GM23338 (cell line): ENCODE measurements at regions not wholly inside any gene's neighbourhood (a gene's known extent, or its start where the extent isn't known, plus 50 kb on each side); places are given as distances from the start of the nearest gene placed in this dataset.
"Not testable (repeated sequence)": the region's sequence is repeated elsewhere in the genome, so short reads cannot be mapped to it uniquely, and the experiment has no call there.

Experiments
- ATAC-seq: fragments of 200-7000 bp; cut with Tn5 transposase; 3 replicates; pipeline ENCODE4 v1.9.1; 2020
- DNase-seq: peaks from one replicate; pipeline ENCODE4 v3.0.0-alpha.2; 2015; ENCODE audit warnings: low spot score
- H2AFZ ChIP-seq: fragments of 200-600 bp; sonication (generic); 2 replicates; pipeline ENCODE4 v1.8.0; 2016; ENCODE audit warnings: antibody characterized with exemption, mild to moderate bottlenecking, moderate library complexity
- H3F3A ChIP-seq: fragments of 200-600 bp; sonication (generic); replicated peaks from 2 replicates; pipeline ENCODE4 v1.8.0; 2017; ENCODE audit warnings: antibody characterized with exemption, mixed run types, low read depth
- H3K27ac ChIP-seq: fragments of 200-600 bp; sonication (generic); 2 replicates; pipeline ENCODE4 v1.6.1; 2016; ENCODE audit warnings: low read depth
- H3K27me3 ChIP-seq: fragments of 200-600 bp; sonication (generic); 2 replicates; pipeline ENCODE4 v1.8.0; 2016; ENCODE audit warnings: mild to moderate bottlenecking, mixed run types, moderate library complexity; ENCODE audit not compliant: insufficient read depth
- H3K36me3 ChIP-seq: fragments of 200-600 bp; sonication (generic); 2 replicates; pipeline ENCODE4 v1.8.0; 2016; ENCODE audit warnings: mild to moderate bottlenecking; ENCODE audit not compliant: insufficient read depth
- H3K4me1 ChIP-seq: fragments of 200-600 bp; sonication (generic); 2 replicates; pipeline ENCODE4 v1.8.0; 2016; ENCODE audit warnings: mild to moderate bottlenecking, moderate library complexity; ENCODE audit not compliant: insufficient read depth
- H3K4me2 ChIP-seq: fragments of 200-600 bp; sonication (generic); 2 replicates; pipeline ENCODE4 v1.7.1; 2017; ENCODE audit warnings: mixed run types
- H3K4me3 ChIP-seq: fragments of 200-600 bp; sonication (generic); 2 replicates; pipeline ENCODE4 v1.6.1; 2016; ENCODE audit warnings: mixed run types
- H3K79me2 ChIP-seq: fragments of 200-600 bp; sonication (generic); replicated peaks from 2 replicates; pipeline ENCODE4 v1.8.0; 2017; ENCODE audit warnings: mild to moderate bottlenecking; ENCODE audit not compliant: insufficient read depth
- H3K9me2 ChIP-seq: fragments of 200-600 bp; sonication (generic); 2 replicates; pipeline ENCODE4 v1.8.0; 2017; ENCODE audit not compliant: insufficient read depth
- H4K20me1 ChIP-seq: fragments of 200-600 bp; sonication (generic); replicated peaks from 2 replicates; pipeline ENCODE4 v1.8.0; 2017; ENCODE audit warnings: mild to moderate bottlenecking; ENCODE audit not compliant: insufficient read depth
- H3K27ac Mint-ChIP-seq: 2 replicates; pipeline ENCODE4 v1.8.0; 2020; ENCODE audit warnings: inconsistent platforms, mild to moderate bottlenecking, moderate library complexity, mixed read lengths
- H3K27me3 Mint-ChIP-seq: 3 replicates; pipeline ENCODE4 v1.8.0; 2022; ENCODE audit warnings: low read depth, mild to moderate bottlenecking, moderate library complexity, mixed read lengths, inconsistent platforms; ENCODE audit not compliant: insufficient read depth, poor library complexity
- H3K36me3 Mint-ChIP-seq: 3 replicates; pipeline ENCODE4 v1.8.0; 2021; ENCODE audit warnings: low read depth, mild to moderate bottlenecking, inconsistent platforms, moderate library complexity, mixed read lengths
- H3K4me1 Mint-ChIP-seq: 3 replicates; pipeline ENCODE4 v1.8.0; 2020; ENCODE audit warnings: mild to moderate bottlenecking, inconsistent platforms, mixed read lengths
- H3K4me3 Mint-ChIP-seq: 3 replicates; pipeline ENCODE4 v1.8.0; 2021; ENCODE audit warnings: moderate library complexity, mild to moderate bottlenecking, inconsistent platforms, mixed read lengths
- H3K9me3 Mint-ChIP-seq: 3 replicates; pipeline ENCODE4 v1.8.0; 2020; ENCODE audit warnings: moderate library complexity, mild to moderate bottlenecking, inconsistent platforms, mixed read lengths
- CREB1 ChIP-seq: fragments of 250-450 bp; sonication (Bioruptor Pico); IDR thresholded peaks from 2 replicates; pipeline ENCODE4 v1.5.0; 2020; ENCODE audit warnings: low read depth, mild to moderate bottlenecking, moderate library complexity
- ETS1 ChIP-seq: IDR thresholded peaks from 2 replicates; pipeline ENCODE4 v1.6.1; 2016; ENCODE audit warnings: antibody characterized with exemption
- POLR2AphosphoS5 ChIP-seq: IDR thresholded peaks from 2 replicates; pipeline ENCODE4 v1.6.1; 2016; ENCODE audit warnings: antibody characterized with exemption, low read depth
- ZNF114 ChIP-seq: fragments of 250-450 bp; sonication (Bioruptor Pico); IDR thresholded peaks from 2 replicates; pipeline ENCODE4 v1.5.0; 2020; ENCODE audit warnings: mild to moderate bottlenecking, moderate library complexity
- ZNF331 ChIP-seq: fragments of 250-450 bp; sonication (Bioruptor Pico); IDR thresholded peaks from 2 replicates; pipeline ENCODE4 v1.5.0; 2020; ENCODE audit warnings: low read depth, mild to moderate bottlenecking, moderate library complexity
- ZNF462 ChIP-seq: fragments of 250-450 bp; sonication (Bioruptor Pico); IDR thresholded peaks from 2 replicates; pipeline ENCODE4 v1.5.0; 2020; ENCODE audit warnings: mild to moderate bottlenecking, moderate library complexity

- Histone ChIP-seq H3K9me2 (no peaks in the 10 kb centered on the region), H3K4me1 (no peaks in the 10 kb centered on the region), H3K4me2 (no peak overlapping the region), H3K79me2 (no peaks in the 10 kb centered on the region), H3K27ac (no peak overlapping the region), H3K36me3 (no peaks in the 10 kb centered on the region; the same call in 1 of the 2 replicates), H3K4me3 (no peak overlapping the region), H2AFZ (no peak overlapping the region), H3F3A (no peaks in the 10 kb centered on the region), H3K27me3 (no peaks in the 10 kb centered on the region), H4K20me1 (no peaks in the 10 kb centered on the region)
- TF ChIP-seq ZNF462 (CRISPR knock-in tag) (no peak), ETS1 (no peak), ZNF331 (no peak), ZNF114 (no peak), POLR2AphosphoS5 (no peak), CREB1 (CRISPR knock-in tag) (no peak)
- no peak for ATAC-seq
- DNase-seq = no peak
- Mint-ChIP-seq H3K4me3 (no peak overlapping the region), H3K4me1 (no peaks in the 10 kb centered on the region), H3K9me3 (peaks cover 31% of the 10 kb centered on the region), H3K27me3 (no peaks in the 10 kb centered on the region), H3K36me3 (peaks cover 14% of the 10 kb centered on the region), H3K27ac (no peak overlapping the region)
These were observed 698.1 kb upstream of the SETBP1 start for GRCh38 chr18:43982582-43982981.

GRCh38 chr18:43987061-43987460, 693.6 kb upstream of the SETBP1 start:
- not testable (repeated sequence) for DNase-seq, H3F3A ChIP-seq, H3K27ac Mint-ChIP-seq, H2AFZ ChIP-seq, H3K4me3 ChIP-seq, H3K4me1 Mint-ChIP-seq, H4K20me1 ChIP-seq, H3K4me3 Mint-ChIP-seq, H3K27ac ChIP-seq, H3K9me2 ChIP-seq, H3K4me1 ChIP-seq, ATAC-seq, H3K27me3 Mint-ChIP-seq, H3K79me2 ChIP-seq, H3K36me3 ChIP-seq, H3K27me3 ChIP-seq, H3K4me2 ChIP-seq
- H3K9me3 Mint-ChIP-seq = peaks cover 51% of the 10 kb centered on the region
- H3K36me3 Mint-ChIP-seq = peaks cover 22% of the 10 kb centered on the region
